DOHH2 (cell line): ENCODE measurements at regions not wholly inside any gene's neighbourhood (a gene's known extent, or its start where the extent isn't known, plus 50 kb on each side); places are given as distances from the start of the nearest gene placed in this dataset.

Experiments
- CTCF ChIP-seq: fragments of 200-600 bp; sonication (generic); IDR thresholded peaks from one replicate; pipeline ENCODE4 v1.5.1; 2014; ENCODE audit warnings: antibody characterized with exemption, mild to moderate bottlenecking, low read depth, low read length; ENCODE audit not compliant: poor library complexity, severe bottlenecking
- EZH2phosphoT487 ChIP-seq: fragments of 200-600 bp; sonication (generic); IDR thresholded peaks from 2 replicates; pipeline ENCODE4 v1.6.1; 2017; ENCODE audit warnings: borderline replicate concordance, mild to moderate bottlenecking, antibody characterized with exemption, low read length, moderate library complexity, mixed read lengths

- TF ChIP-seq EZH2phosphoT487 (no peak), CTCF (no peak)
Observed at GRCh38 chrX:109902665-109903064, 100.2 kb upstream of the TMEM164 start.
